ENCODE measurements at regions not wholly inside any gene's neighbourhood (a gene's known extent, or its start where the extent isn't known, plus 50 kb on each side); places are given as distances from the start of the nearest gene placed in this dataset.

DNA sequence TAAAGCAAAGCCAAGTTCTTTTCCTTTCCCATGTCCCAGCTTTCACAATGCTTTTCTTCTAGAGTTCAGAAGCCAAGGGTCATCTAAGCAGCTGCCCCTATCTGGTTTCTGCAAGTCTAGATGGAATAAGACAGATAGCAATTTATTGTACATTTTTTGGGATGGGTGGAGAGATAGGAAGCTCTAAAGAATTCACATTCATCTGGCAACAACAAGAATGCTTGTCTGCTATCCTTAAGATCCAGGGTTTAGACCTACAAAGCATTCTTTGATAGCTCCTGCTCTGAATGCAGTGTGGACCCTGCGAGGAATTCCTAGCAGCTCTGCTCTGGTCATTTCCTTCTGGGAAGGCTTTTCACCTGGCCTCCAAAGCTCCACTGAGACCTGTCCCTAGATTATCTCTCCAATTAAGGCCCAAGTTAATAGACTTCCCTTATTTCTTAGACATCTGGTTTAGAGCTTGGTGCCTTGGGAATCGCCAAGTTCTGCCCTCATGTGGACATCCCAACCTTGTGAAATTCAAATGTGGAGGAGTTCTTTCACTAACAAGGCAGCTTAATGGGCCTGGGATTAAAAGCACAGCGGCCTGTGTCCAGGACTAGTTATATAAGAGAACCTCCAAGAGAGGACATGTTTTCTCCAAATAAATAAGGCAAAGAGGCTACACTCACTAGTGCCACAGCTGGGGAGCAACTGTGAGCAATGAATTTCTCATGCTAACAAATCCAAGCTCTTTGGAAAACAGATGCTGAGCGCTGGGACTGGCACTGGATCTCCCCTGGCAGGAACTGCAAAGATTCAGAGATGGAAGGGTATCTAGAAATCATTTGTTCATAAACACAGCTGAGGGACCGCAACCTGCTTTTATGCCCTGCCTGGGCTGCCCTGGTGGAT, 384.5 kb upstream of the DDHD1 start:
- no peaks in the 10 kb centered on the region for H3K9me3 Mint-ChIP-seq
- H3K27ac Mint-ChIP-seq: no peak overlapping the region
- H3K36me3 Mint-ChIP-seq: no peaks in the 10 kb centered on the region
- H3K27me3 Mint-ChIP-seq: no peaks in the 10 kb centered on the region
- H3K4me1 Mint-ChIP-seq: no peaks in the 10 kb centered on the region
- DNase-seq: no peak
- H3K4me3 Mint-ChIP-seq: no peak overlapping the region

DNA sequence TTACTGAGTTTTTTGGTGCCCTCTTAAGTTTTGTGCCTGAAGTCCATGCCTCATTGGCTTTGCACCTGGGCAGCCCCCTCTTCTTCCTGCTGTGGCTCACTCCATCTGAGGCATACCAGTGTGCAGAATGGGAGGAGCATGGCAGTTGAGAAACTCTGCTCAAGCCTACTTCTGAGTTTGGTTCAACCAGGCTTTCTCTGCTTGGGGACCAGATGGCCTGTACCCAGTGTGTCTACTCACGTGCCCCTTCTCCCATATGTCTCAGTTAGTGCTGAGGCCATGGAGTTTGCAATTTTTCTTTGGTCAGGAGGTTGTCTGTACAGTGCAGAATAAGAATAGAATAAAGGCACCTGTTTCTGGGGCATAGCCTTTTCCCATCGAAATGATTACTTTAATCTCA, 383.3 kb upstream of the DDHD1 start:
- Mint-ChIP-seq H3K27me3 (no peaks in the 10 kb centered on the region), H3K36me3 (no peaks in the 10 kb centered on the region)

DNA sequence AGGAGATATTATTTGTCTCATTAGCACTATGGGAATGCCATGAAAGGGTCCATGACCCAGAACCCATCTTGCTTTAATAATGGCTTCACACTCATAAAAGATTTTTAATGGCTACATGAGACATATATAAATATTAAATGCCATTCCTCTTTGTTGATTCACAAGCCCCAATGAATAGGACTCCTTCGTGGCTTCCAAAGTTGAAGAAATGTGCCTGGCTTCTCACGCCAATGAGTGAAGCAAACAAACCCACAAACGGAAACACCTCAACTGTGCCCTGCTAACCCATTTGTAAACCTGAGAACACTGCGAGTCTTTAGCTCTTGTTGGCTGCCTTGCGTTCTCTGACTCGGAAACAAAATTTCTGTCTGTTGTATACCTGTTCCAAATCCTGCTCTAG, 381.7 kb upstream of the DDHD1 start:
- Mint-ChIP-seq H3K4me1 (no peaks in the 10 kb centered on the region), H3K27me3 (no peaks in the 10 kb centered on the region)

More for the DNA sequence above, 383.3 kb upstream of the DDHD1 start:
- H3K4me3 Mint-ChIP-seq: no peak overlapping the region
- H3K9me3 Mint-ChIP-seq: no peaks in the 10 kb centered on the region
- DNase-seq: no peak
- no peak overlapping the region for H3K27ac Mint-ChIP-seq
- no peaks in the 10 kb centered on the region for H3K4me1 Mint-ChIP-seq

GRCh38 chr14:53533384-53533970, 380.4 kb upstream of the DDHD1 start:
- Mint-ChIP-seq H3K27me3 (no peaks in the 10 kb centered on the region), H3K27ac (no peak overlapping the region), H3K4me1 (no peaks in the 10 kb centered on the region)

More for the DNA sequence above, 381.7 kb upstream of the DDHD1 start:
- no peak overlapping the region for H3K27ac Mint-ChIP-seq
- no peak for DNase-seq
- no peaks in the 10 kb centered on the region for H3K9me3 Mint-ChIP-seq
- no peaks in the 10 kb centered on the region for H3K36me3 Mint-ChIP-seq
- H3K4me3 Mint-ChIP-seq: no peak overlapping the region

DNA sequence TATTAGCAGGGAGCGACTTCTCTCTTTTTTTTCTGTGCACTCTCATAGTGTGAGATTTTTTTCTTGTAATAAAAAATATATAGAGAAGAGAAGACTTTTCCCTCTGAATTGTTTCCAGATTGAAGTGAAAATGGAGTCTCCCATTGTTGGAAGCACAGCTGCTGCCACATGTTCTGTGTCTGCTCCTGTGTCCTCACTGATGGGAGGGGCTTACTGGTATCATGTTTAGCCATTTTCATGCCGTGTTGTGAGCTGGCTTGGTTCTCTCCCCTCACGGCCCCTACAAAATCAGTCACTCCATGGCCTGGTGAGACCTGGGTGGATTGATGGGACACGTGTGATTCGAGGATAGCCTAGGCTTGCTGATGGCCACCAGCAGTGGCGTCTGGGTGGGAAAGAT, 379.7 kb upstream of the DDHD1 start:
- DNase-seq: no peak
- Mint-ChIP-seq H3K36me3 (no peaks in the 10 kb centered on the region), H3K4me3 (no peak overlapping the region), H3K4me1 (no peaks in the 10 kb centered on the region), H3K27ac (no peak overlapping the region), H3K27me3 (no peaks in the 10 kb centered on the region), H3K9me3 (no peaks in the 10 kb centered on the region)

More at GRCh38 chr14:53533384-53533970, 380.4 kb upstream of the DDHD1 start:
- DNase-seq: no peak
- H3K9me3 Mint-ChIP-seq: no peaks in the 10 kb centered on the region
- no peak overlapping the region for H3K4me3 Mint-ChIP-seq
- H3K36me3 Mint-ChIP-seq: no peaks in the 10 kb centered on the region

DNA sequence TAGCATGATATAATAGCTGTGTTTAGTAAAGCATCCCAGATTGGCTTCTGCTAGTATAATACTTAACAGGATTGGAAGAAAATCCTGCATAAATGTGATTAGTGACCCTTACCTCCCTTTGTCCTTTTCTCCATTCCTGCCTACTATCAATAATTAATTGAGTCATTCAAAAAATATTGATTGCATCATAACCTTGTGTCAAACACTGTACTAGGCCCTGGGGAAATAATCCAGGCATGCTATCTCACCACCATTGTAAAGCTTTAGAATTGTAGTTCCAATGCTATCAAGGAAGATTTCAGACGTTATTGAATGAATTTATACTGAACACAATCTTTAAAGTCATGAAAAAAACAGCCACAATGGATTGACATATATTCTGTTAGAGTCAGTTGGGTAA, 378.6 kb upstream of the DDHD1 start:
- H3K4me1 Mint-ChIP-seq: no peaks in the 10 kb centered on the region
- H3K27me3 Mint-ChIP-seq: no peaks in the 10 kb centered on the region
- H3K36me3 Mint-ChIP-seq: no peaks in the 10 kb centered on the region
- no peak overlapping the region for H3K4me3 Mint-ChIP-seq
- no peak for DNase-seq
- H3K27ac Mint-ChIP-seq: no peak overlapping the region
- no peaks in the 10 kb centered on the region for H3K9me3 Mint-ChIP-seq

- no peak overlapping the region for H3K27ac Mint-ChIP-seq
- H3K27me3 Mint-ChIP-seq: no peaks in the 10 kb centered on the region
- no peak for DNase-seq
- no peak overlapping the region for H3K4me3 Mint-ChIP-seq
- no peaks in the 10 kb centered on the region for H3K9me3 Mint-ChIP-seq
- no peaks in the 10 kb centered on the region for H3K4me1 Mint-ChIP-seq
- H3K36me3 Mint-ChIP-seq: no peaks in the 10 kb centered on the region
These were observed 378.0 kb upstream of the DDHD1 start for GRCh38 chr14:53531156-53531555.

DNA sequence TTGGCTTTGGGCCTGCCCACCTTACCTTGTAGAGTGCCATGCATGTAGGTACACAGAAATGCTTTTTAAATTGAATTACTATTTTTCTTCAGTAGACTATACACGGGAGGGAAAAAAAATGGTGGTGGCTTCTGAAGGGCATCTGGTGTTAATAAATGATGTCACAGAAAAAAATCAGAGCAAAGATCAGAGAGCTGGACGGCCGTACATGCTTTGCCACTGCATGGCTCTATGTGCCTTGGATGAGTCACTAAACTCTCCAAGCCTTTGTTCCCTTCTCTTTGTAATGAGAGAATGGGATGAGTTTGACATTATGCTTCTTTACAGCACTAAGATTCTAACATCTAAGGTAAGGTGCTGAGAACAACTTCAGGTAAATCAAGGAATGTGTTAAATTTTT, 376.4 kb upstream of the DDHD1 start:
- DNase-seq: no peak
- Mint-ChIP-seq H3K27me3 (no peaks in the 10 kb centered on the region), H3K4me1 (no peaks in the 10 kb centered on the region), H3K36me3 (no peaks in the 10 kb centered on the region), H3K27ac (no peak overlapping the region), H3K9me3 (no peaks in the 10 kb centered on the region), H3K4me3 (no peak overlapping the region)

- H3K4me3 Mint-ChIP-seq: no peak overlapping the region
- no peaks in the 10 kb centered on the region for H3K27me3 Mint-ChIP-seq
- DNase-seq: no peak
- no peaks in the 10 kb centered on the region for H3K36me3 Mint-ChIP-seq
- H3K4me1 Mint-ChIP-seq: no peaks in the 10 kb centered on the region
- H3K27ac Mint-ChIP-seq: no peak overlapping the region
- no peaks in the 10 kb centered on the region for H3K9me3 Mint-ChIP-seq
These were observed 375.1 kb upstream of the DDHD1 start for GRCh38 chr14:53528185-53528671.

GRCh38 chr14:53526200-53526599, 373.1 kb upstream of the DDHD1 start:
- Mint-ChIP-seq H3K27me3 (no peaks in the 10 kb centered on the region), H3K9me3 (peaks cover 2% of the 10 kb centered on the region), H3K27ac (no peak overlapping the region), H3K4me3 (no peak overlapping the region), H3K4me1 (no peaks in the 10 kb centered on the region), H3K36me3 (no peaks in the 10 kb centered on the region)
- no peak for DNase-seq

- H3K36me3 Mint-ChIP-seq: no peaks in the 10 kb centered on the region
- no peak for DNase-seq
- H3K4me1 Mint-ChIP-seq: no peaks in the 10 kb centered on the region
- no peak overlapping the region for H3K27ac Mint-ChIP-seq
- peaks cover 2% of the 10 kb centered on the region for H3K9me3 Mint-ChIP-seq
- no peaks in the 10 kb centered on the region for H3K27me3 Mint-ChIP-seq
- no peak overlapping the region for H3K4me3 Mint-ChIP-seq
These were observed 372.5 kb upstream of the DDHD1 start for GRCh38 chr14:53525608-53526007.

DNA sequence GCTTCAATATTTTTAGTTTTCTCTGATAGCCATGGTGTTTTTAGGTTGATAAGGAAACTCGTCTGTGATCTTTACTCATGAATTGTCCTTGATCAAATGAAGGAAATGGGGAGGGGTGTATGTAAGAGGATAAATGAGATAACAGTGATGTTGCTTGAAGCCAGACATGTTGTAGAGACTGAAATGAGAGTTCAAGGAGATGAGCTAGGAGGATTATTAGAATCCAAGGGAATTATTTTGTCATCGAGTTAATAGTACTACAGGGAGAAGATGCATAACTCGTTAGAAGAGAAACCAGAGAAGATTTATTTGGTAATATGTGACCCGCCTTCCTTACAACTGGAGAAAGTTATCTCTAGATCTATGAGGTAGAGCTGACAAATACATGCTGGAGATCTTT, 371.3 kb upstream of the DDHD1 start:
- H3K9me3 Mint-ChIP-seq: peaks cover 2% of the 10 kb centered on the region
- H3K4me1 Mint-ChIP-seq: no peaks in the 10 kb centered on the region
- no peak overlapping the region for H3K4me3 Mint-ChIP-seq
- H3K36me3 Mint-ChIP-seq: no peaks in the 10 kb centered on the region
- no peak overlapping the region for H3K27ac Mint-ChIP-seq
- no peaks in the 10 kb centered on the region for H3K27me3 Mint-ChIP-seq
- DNase-seq: no peak

- no peak for DNase-seq
- H3K27ac Mint-ChIP-seq: no peak overlapping the region
- no peak overlapping the region for H3K4me3 Mint-ChIP-seq
- H3K27me3 Mint-ChIP-seq: no peaks in the 10 kb centered on the region
- H3K36me3 Mint-ChIP-seq: no peaks in the 10 kb centered on the region
- no peaks in the 10 kb centered on the region for H3K4me1 Mint-ChIP-seq
- H3K9me3 Mint-ChIP-seq: peaks cover 2% of the 10 kb centered on the region
These were observed 370.1 kb upstream of the DDHD1 start for GRCh38 chr14:53523226-53523625.

DNA sequence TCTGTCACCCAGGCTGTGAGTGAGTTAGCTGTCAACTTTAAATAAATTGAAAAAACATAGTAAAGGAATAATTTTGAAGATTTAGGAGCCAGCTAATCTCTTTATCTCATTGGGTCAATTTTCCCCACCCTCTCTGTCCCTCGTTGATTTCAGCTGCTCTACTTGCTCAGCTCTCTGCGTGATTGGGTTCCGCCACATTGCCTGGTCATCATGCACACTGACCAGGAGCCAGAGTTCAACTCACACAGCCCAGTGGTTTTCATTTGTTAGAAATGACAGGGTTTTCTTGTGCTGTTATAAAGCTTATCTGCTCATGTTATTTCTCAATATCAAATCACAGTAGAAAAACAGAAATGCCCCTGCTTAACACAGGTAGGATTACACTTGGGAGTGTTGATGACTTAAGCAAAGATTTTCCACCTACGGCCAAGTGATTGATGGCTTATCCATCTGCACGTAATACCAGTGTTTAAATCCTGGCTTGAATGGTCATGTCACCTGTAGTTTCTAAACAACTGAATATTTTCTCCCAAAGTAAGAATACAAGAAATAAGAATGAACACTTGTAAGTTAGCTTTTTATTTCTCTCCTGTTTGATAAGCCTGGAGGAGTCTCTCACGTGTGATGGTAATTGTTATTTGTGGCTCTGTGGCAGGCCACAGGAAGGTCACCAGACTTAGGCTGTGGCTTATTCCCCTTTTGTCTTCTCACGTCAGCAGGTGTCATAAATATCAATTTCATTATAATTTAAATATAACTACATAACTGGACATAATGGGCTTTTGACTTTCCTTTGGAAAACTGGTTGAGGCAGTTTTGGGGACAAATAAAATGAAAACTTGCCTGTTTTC, 367.2 kb upstream of the DDHD1 start:
- Mint-ChIP-seq H3K9me3 (peaks cover 2% of the 10 kb centered on the region), H3K4me1 (no peaks in the 10 kb centered on the region), H3K27ac (no peak overlapping the region), H3K27me3 (no peaks in the 10 kb centered on the region), H3K36me3 (no peaks in the 10 kb centered on the region), H3K4me3 (no peak overlapping the region)
- DNase-seq: no peak

DNA sequence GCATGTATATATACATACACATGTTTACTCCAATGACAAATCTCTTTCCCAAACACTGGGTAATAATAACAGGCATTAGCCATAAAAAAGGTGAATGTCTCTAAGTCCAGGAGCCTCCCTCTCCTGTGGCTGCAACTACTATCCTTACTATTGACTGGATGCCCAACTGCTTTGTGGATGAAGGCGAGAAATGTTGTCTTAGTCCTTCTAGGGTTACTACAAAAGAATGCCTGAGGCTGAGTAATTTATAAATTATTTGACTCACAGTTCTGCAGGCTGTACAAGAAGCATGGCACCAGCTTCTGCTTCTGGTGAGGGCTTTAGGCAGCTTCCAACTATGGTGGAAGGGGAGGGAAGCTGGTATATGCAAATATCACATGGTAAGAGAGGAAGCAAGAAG, 366.0 kb upstream of the DDHD1 start:
- no peaks in the 10 kb centered on the region for H3K36me3 Mint-ChIP-seq
- H3K9me3 Mint-ChIP-seq: peaks cover 2% of the 10 kb centered on the region
- no peak for DNase-seq
- H3K27ac Mint-ChIP-seq: no peak overlapping the region
- H3K4me1 Mint-ChIP-seq: no peaks in the 10 kb centered on the region
- H3K27me3 Mint-ChIP-seq: no peaks in the 10 kb centered on the region
- no peak overlapping the region for H3K4me3 Mint-ChIP-seq

Measured in activated naive CD8-positive, alpha-beta T cell treated with anti-CD3 and anti-CD28 coated beads for 36 hours (primary cell).